HL-60 (cell line): ENCODE measurements at regions not wholly inside any gene's neighbourhood (a gene's known extent, or its start where the extent isn't known, plus 50 kb on each side); places are given as distances from the start of the nearest gene placed in this dataset.

Experiments used
- DNase-seq, 2 experiments: peaks; one replicate each; pipeline ENCODE4 v3.0.0-alpha.2; 2010 to 2020; ENCODE audit warnings: low read depth in 1 of 2, low spot score in 1 of 2
- H3K27ac ChIP-seq: fragments of 250-450 bp; sonication (Bioruptor Pico); replicated peaks from 2 replicates; pipeline ENCODE4 v1.5.1; 2020; ENCODE audit warnings: mild to moderate bottlenecking, moderate library complexity
- H3K27me3 ChIP-seq: fragments of 250-450 bp; sonication (Bioruptor Pico); 2 replicates; pipeline ENCODE4 v1.5.1; 2021; ENCODE audit warnings: mild to moderate bottlenecking, moderate library complexity; ENCODE audit not compliant: insufficient read depth, poor library complexity, severe bottlenecking
- H3K4me3 ChIP-seq: replicated peaks from 2 replicates; pipeline ENCODE4 v1.5.1; 2011; ENCODE audit warnings: mild to moderate bottlenecking, control low read depth, low read length; ENCODE audit not compliant: insufficient read depth
- GABPA ChIP-seq: IDR thresholded peaks from 2 replicates; pipeline ENCODE4 v1.6.1; 2012; ENCODE audit warnings: low read depth
- POLR2AphosphoS5 ChIP-seq: IDR thresholded peaks from 2 replicates; pipeline ENCODE4 v1.6.1; 2012; ENCODE audit warnings: low read depth
- SPI1 ChIP-seq: IDR thresholded peaks from 2 replicates; pipeline ENCODE4 v1.6.1; 2012; ENCODE audit warnings: low read depth, mild to moderate bottlenecking, borderline replicate concordance
- TF ChIP-seq, protein P1 (sequence below): IDR thresholded peaks from one replicate; pipeline ENCODE4 v1.5.1; 2011; ENCODE audit warnings: low read length, control low read depth, inconsistent platforms; ENCODE audit not compliant: insufficient read depth
- TF ChIP-seq, protein P2 (sequence below): IDR thresholded peaks from 2 replicates; pipeline ENCODE4 v1.6.1; 2012; ENCODE audit warnings: low read depth; ENCODE audit not compliant: insufficient replicate concordance

DNA sequence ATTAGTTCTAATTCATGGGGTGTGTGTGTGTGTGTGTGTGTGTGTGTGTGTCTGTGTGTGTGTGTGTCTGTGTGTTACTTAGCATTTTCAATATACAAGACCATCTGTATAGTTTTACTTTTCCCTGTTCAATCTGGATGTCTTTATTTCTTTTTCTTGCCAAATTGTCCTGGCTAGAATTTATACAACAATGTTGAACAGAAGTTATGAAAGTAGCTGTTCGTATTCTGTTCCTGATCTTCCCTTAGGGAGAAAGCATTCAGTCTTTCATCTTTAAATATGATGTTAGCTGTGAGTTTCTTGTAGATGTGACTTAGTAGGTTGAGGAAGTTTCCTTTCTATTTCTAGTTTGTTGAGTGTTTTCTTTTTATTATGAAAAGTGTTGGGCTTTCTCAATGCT is 101.0 kb upstream of the ADRA1D start:
- TF ChIP-seq GABPA (no peak), SPI1 (no peak), POLR2AphosphoS5 (no peak)
- TF ChIP-seq, protein P1, sequence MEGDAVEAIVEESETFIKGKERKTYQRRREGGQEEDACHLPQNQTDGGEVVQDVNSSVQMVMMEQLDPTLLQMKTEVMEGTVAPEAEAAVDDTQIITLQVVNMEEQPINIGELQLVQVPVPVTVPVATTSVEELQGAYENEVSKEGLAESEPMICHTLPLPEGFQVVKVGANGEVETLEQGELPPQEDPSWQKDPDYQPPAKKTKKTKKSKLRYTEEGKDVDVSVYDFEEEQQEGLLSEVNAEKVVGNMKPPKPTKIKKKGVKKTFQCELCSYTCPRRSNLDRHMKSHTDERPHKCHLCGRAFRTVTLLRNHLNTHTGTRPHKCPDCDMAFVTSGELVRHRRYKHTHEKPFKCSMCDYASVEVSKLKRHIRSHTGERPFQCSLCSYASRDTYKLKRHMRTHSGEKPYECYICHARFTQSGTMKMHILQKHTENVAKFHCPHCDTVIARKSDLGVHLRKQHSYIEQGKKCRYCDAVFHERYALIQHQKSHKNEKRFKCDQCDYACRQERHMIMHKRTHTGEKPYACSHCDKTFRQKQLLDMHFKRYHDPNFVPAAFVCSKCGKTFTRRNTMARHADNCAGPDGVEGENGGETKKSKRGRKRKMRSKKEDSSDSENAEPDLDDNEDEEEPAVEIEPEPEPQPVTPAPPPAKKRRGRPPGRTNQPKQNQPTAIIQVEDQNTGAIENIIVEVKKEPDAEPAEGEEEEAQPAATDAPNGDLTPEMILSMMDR = no peak
- TF ChIP-seq, protein P2, sequence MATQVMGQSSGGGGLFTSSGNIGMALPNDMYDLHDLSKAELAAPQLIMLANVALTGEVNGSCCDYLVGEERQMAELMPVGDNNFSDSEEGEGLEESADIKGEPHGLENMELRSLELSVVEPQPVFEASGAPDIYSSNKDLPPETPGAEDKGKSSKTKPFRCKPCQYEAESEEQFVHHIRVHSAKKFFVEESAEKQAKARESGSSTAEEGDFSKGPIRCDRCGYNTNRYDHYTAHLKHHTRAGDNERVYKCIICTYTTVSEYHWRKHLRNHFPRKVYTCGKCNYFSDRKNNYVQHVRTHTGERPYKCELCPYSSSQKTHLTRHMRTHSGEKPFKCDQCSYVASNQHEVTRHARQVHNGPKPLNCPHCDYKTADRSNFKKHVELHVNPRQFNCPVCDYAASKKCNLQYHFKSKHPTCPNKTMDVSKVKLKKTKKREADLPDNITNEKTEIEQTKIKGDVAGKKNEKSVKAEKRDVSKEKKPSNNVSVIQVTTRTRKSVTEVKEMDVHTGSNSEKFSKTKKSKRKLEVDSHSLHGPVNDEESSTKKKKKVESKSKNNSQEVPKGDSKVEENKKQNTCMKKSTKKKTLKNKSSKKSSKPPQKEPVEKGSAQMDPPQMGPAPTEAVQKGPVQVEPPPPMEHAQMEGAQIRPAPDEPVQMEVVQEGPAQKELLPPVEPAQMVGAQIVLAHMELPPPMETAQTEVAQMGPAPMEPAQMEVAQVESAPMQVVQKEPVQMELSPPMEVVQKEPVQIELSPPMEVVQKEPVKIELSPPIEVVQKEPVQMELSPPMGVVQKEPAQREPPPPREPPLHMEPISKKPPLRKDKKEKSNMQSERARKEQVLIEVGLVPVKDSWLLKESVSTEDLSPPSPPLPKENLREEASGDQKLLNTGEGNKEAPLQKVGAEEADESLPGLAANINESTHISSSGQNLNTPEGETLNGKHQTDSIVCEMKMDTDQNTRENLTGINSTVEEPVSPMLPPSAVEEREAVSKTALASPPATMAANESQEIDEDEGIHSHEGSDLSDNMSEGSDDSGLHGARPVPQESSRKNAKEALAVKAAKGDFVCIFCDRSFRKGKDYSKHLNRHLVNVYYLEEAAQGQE = no peak
- no peak for DNase-seq
- no peak overlapping the region for H3K4me3 ChIP-seq
- no peaks in the 10 kb centered on the region for H3K27me3 ChIP-seq
- H3K27ac ChIP-seq = no peak overlapping the region

DNA sequence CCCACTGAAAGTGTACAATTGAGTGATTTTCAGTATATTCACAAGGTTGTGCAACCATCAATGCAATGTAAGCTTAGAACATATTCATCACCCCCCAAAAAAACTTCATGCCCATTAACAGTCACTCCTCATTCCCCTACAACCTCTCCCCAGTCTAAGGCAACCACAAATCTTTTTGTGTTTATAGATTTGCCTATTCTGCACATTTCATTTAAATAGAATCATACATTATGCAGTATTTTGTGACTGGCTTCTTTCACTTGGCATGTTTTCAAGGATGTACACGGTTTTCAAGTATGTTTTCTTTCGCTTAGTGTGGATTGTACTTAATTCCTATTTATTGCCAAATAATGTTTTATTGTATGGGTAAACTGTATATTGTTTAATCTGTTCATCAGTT is 95.6 kb upstream of the ADRA1D start:
- TF ChIP-seq SPI1 = no peak
- TF ChIP-seq GABPA = no peak
- TF ChIP-seq, protein P2 = no peak
- TF ChIP-seq, protein P1 = no peak
- TF ChIP-seq POLR2AphosphoS5 = no peak
- no peak overlapping the region for H3K27ac ChIP-seq
- no peak for DNase-seq
- H3K27me3 ChIP-seq = peaks cover 2% of the 10 kb centered on the region
- no peak overlapping the region for H3K4me3 ChIP-seq

DNA sequence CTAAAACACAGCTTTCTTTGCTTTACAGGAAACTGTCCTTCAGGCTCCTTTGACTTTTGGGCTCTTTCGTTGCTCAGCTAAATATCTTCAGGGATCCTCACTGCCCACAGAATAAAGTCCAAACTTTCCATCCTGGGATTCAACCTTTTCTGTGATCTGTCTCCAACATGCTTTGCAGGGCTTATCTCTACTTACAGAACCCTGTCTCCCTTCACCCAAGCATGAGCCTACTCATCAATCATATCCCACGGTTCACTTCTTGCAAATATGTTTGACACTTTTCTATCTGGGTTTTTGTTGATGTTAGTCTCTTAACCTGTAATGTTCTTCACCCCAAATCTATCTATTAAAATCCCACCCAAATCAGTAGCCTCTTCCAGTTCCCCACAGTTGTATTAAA is 93.5 kb upstream of the ADRA1D start:
- no peak for DNase-seq
- H3K27ac ChIP-seq = no peak overlapping the region
- no peak overlapping the region for H3K4me3 ChIP-seq
- peaks cover 2% of the 10 kb centered on the region for H3K27me3 ChIP-seq
- TF ChIP-seq GABPA (no peak), POLR2AphosphoS5 (no peak), SPI1 (no peak)
- TF ChIP-seq, protein P1 = no peak
- TF ChIP-seq, protein P2 = no peak
